ENCODE measurements at regions not wholly inside any gene's neighbourhood (a gene's known extent, or its start where the extent isn't known, plus 50 kb on each side); places are given as distances from the start of the nearest gene placed in this dataset.

- DNase-seq (ENCODE audit: low read depth) = no peak
Observed at GRCh38 chr14:55734731-55735130, 154.7 kb downstream of the KTN1 start.

DNA sequence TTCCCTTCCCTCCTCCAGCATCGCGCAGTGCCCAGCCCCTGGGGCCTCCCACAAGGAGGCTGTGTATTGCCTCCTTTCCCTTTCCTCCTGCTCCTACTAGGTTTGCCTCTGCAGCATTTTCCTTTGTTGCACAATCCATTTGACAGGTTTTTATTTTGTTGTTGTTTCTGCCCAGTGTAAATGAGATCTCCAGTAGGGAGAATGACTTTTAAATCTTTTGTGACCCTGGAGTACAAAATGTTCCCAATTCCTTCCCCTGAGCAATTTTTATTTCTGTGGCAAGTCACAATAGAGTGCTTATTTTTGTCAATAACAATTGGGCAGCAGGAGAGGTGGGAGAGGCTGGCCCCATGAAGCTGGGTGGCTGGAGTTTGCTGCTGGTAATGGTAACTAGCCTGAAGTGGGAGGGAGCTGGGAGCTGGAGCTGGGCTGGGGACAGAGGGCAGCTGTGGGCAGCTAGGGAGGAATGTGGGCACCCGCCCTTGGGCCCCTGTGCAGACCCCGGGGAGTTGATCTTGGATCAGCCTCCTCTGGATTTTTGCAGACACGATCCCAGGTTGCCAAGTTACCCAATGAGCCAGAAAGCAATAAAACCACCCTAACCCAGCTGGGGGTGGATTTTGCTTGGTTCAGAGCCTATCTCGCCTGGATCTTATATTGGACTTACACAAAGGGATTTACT is 160.1 kb downstream of the KTN1 start:
- DNase-seq (ENCODE audit: low read depth) = no peak

- no peak for DNase-seq (ENCODE audit: low read depth)
Observed at GRCh38 chr14:55740649-55740989, 160.6 kb downstream of the KTN1 start.

- DNase-seq (ENCODE audit: low read depth) = no peak
Observed at GRCh38 chr14:55741240-55741639, 161.2 kb downstream of the KTN1 start.

DNA sequence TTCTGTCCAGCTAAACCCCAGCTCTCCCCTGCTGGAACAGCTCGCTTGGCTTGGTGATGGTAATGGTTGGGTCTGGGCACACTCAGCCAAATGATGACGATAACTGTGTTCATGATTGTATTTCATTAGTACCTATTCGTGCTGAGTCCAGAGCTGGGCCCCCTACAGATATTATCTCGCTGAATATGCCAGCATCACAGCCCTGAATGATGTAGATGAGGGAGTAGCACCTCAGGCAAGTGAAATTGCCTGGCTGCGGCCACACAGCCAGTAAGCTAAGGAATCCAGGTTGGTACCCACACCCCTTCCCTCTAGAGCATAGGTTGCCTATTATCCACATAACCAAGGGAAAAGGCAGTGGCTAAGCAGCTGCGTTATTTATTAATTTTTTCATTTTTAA is 163.5 kb downstream of the KTN1 start:
- DNase-seq (ENCODE audit: low read depth) = no peak

- no peak for DNase-seq (ENCODE audit: low read depth)
Observed at GRCh38 chr14:55744321-55744720, 164.3 kb downstream of the KTN1 start.

DNA sequence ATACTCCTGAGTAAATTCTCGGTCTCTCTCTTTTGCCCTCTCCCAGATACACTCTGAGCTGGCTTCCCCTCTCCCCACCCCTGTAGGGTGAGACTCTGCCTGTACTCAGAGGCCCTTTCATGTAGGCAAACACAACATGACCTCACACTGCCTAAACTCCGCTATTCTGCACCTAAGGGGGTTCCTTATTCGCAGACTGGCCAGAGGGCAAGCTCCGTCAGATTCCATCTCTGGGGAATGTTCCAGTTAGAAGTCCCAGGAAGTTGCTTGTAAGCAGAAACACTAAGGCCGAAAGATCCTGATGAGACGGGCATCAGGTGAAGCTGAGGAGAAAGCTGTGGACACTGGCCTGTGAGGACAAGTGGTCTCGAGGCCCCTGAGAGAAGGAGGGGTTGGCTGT is 165.9 kb downstream of the KTN1 start:
- DNase-seq (ENCODE audit: low read depth) = no peak

- DNase-seq (ENCODE audit: low read depth) = no peak
Observed at GRCh38 chr14:55746558-55746957, 166.6 kb downstream of the KTN1 start.

DNA sequence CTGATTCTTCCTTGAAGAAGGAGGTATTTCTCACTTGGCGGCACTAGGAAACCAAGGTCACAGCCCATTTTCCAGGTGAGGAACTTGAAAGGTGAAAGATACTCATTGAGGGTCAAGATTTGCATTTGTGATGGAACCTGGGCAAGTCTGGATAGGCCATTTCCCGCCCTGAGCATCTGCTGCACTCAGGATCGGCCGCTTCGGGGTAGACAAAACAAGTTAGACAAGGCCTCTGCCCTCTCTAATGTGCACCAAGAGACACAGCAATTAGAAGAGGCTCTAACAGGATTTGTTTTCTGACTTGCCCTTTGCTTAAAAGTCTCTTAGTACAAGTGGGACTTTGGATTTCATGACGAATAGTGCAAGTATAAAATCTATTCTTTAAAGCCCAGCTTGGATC is 167.2 kb downstream of the KTN1 start:
- no peak for DNase-seq (ENCODE audit: low read depth)

DNA sequence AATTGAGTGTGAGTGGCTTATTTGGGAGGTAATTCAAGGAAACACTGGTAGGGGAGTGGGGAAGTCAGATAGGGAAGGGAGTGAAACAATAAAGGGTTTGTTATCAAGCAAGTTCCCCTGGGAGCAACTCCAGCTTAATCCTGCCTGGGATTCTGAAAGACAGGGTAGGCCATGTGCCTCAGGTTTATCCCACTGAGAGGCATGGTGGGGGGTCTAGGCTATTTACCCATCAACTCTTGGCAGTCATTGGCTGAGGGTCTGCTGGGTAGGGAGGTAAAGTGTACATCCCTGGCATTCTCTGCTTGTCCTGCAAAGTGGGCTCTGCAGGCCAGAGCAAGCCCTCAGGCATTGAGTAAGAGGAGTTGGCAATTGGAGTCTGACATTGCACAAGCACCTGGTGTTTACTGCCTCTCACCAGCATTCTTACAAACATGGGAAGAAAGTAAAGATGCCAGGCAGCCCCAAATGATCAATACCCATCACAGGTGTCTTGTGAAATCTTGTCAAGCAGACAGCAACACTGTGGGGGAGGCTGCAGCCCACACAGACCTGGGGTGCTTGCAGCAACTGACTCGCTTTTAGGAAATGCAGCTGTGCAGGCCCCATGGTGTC is 169.3 kb downstream of the KTN1 start:
- DNase-seq (ENCODE audit: low read depth) = no peak

- no peak for DNase-seq (ENCODE audit: low read depth)
Observed at GRCh38 chr14:55749946-55750345, 169.9 kb downstream of the KTN1 start.

DNA sequence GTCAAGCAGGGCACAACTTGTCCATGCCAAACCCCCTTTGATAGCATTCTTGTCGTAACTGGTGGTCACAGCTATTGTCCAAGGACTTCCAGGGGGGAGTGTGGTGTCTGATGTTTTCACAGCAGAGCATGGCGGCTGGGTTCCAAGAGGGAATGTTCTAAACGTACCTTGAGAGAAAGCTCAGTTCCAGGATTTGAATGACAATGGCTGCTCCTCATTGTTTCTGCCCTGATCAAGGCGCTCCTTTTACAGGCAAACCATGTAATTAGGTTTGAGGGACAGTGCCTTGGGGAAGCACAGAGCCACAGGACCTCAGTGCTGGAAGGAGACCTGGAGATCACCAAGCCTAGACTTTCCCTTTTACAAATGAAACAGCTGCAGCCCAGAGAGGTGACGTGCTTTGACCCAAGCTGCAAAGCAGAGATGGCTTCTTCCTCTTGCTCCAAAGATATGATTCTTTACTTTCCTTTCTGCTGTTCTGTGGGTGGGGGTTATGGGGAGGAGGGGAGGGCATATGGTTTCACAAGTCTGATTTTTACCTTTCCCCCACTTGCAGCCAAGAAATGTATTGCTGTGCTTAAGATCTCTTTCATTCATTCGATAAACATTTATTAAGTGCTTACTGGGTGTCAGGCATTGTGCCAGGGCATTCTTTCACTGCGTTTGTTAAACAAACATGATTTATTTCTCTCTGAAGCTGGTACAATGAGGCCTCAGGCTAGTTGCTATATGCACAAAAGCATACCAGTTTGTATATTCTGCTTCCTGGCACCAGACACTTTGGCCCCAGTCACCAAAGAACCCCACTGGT is 172.8 kb downstream of the KTN1 start:
- DNase-seq (ENCODE audit: low read depth) = no peak

DNA sequence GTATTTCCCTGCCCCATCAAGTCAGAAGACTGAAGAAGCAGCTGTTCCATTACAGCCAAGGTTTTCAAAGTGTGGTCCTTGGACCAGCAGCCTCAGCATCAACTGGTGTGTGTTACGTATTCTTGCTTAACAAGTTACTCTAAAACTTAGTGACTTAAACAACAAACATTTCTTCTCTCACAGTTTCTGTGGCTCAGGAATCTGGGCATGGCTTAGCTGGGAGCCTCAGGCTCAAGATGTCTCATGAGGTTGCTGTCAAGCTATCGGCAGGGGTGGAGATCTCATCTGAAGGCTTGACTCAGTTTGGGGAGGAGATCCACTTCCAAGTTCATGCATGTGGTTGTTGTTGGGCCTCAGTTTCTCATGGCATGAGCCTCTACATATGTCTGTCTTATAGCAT is 174.5 kb downstream of the KTN1 start:
- no peak for DNase-seq (ENCODE audit: low read depth)

- no peak for DNase-seq (ENCODE audit: low read depth)
Observed at GRCh38 chr14:55754871-55755270, 174.9 kb downstream of the KTN1 start.

- DNase-seq (ENCODE audit: low read depth) = no peak
Observed at GRCh38 chr14:55756078-55756477, 176.1 kb downstream of the KTN1 start.

DNA sequence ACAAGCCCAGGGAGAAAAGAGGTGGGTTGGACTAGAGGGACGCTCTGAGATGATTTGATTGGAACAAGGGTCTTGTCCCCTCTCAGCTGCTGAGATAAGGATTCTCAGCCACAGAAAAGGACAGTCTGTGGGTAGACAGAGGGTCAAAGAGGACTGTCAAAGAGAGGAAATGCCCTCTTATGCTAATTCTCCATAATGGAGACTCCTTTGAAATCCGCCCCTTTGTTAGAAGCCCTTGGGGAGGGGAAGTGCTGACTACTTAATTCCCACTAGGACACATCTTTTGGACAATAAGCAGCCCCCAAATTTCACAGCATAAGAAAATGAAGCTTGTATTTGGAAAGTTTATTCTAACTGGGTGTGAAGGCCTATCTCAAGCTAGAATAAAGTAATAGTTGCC is 176.6 kb downstream of the KTN1 start:
- DNase-seq (ENCODE audit: low read depth) = no peak

GRCh38 chr14:55758796-55759195 is 178.8 kb downstream of the KTN1 start:
- DNase-seq (ENCODE audit: low read depth) = no peak

- DNase-seq (ENCODE audit: low read depth) = no peak
Observed at GRCh38 chr14:55760789-55761566, 181.0 kb downstream of the KTN1 start.

GRCh38 chr14:55761651-55762050 is 181.6 kb downstream of the KTN1 start:
- no peak for DNase-seq (ENCODE audit: low read depth)

- DNase-seq (ENCODE audit: low read depth) = no peak
Observed at GRCh38 chr14:55762595-55763232, 182.7 kb downstream of the KTN1 start.

DNA sequence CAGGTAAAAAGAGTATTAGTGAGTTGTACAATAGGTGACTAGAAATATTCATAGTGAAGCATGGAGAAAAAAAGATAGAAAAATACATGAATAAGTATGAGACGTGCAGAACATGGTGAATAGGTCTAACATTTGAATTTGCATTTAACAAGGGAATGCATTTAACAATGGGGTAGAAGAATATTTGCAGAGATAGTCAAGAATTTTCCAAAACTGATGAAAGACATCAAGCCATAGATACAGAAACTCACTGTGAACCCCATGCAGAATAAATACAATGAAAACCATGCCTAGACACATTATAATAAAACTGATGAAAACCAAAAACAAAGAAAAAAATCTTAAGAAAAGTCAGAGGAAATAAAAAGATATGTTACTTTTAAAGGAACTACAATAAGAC is 184.8 kb downstream of the KTN1 start:
- DNase-seq (ENCODE audit: low read depth) = no peak

GRCh38 chr14:55766071-55766470 is 186.1 kb downstream of the KTN1 start:
- no peak for DNase-seq (ENCODE audit: low read depth)
